DMS153 (cell line): ENCODE measurements at regions not wholly inside any gene's neighbourhood (a gene's known extent, or its start where the extent isn't known, plus 50 kb on each side); places are given as distances from the start of the nearest gene placed in this dataset.

Experiments used
- DNase-seq: peaks from one replicate; lab custom pipeline; 2025; lab: John Stamatoyannopoulos, UW

DNA sequence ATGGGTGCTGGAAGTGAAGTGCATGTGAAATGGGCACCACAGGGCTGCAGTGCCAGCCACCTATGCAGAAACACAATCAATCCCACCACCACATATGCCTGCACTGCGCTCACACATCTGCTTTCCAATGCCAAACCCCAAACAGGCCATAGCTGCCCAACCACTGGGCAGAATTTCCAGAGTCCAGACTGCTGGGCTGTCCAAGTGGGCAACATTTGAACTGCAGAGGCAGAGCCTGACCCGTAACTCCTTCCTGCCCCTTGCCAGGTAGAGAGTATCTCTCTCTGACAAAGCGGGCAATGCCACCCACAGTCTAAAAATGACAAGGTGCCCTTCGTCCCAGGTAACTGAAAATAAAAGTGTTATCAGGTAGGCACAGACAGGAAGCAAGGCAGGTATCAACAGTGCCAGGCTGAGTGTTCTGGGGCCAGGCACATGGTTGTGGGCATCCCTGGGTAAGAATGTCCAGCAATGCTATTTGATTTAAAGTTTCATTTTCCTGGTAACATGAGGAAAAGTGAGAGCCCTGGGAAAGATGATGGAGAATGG is 79.5 kb downstream of the FOXA2 start:
- DNase-seq = no peak

- DNase-seq = no peak
These were observed 80.8 kb downstream of the FOXA2 start for GRCh38 chr20:22503577-22503976.

DNA sequence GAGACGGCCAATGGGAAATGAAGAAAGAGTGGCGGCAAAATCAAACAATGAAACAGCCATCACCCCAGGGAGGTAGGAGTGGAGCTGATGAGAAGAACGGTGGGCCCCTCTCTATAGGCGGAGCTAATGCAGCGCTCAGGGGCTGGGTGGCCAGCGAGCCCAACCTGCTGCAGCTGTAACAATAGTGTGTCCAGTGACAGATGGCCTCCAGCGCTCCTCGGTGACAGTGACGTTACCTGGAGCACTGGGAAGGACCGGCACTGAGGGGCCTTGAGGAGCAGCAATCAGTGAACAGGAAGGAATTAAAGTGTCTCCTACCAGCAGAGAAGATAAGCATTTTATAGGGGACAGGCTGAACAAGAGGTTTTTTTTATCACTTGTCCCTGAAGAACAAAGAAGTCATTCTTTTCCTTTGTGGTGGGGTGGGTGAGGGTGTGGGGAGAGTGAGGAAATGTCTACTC is 81.6 kb downstream of the FOXA2 start:
- no peak for DNase-seq

DNA sequence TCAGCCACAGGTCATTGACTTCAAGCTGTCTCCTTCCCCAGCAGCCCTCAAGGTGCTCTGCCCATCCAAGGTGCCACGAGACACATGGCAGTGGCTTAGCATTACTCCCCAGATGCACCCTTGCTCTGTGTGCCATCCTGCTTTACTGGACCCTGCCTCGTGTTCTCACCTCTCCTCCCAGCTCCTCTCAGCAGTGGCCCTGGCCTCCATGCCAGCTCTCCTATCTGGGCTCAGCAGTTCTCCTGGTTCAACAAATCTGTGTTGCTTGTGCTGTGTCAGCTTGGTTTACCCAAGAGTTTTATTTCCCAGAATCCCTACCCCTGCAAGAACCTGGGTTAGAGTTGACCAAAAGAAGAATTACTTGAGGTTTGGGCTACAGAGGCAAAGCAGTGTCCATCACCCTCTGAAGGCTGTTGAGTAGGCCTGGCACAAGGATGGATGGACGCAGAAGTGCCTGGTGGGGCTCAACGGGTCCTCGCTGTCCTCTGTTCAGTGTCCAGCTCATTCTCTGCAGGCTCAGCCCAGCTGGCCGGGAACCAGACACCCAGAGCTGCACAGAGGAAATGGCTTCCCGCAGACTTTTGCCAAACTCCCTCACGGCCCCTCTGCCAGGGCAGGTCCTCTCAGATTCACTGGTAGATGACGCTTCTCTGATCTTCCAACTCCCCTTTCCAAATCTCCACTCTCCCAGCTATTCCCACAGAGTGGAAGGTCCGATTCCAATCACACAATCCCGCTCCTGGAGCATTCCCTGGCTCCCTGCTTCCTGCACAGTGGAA is 82.6 kb downstream of the FOXA2 start:
- DNase-seq = no peak

DNA sequence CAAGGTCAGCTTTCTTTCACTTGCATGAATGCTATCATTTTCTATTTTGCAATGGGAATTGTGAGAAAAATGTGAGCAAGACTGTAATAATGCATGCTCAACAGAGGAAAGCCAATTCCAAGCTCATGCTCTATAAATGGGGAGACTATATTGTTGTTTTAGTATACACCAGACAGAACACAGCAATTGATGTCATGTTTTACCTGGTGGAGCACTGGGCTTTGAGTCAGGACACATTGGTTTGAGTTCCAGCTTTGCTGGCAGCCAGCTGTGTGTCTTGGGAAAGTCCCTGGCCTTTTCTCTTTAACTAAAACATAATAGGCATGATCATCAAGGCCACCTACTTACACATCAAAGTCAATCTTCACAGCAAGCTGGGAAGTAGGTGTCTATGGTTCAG is 83.3 kb downstream of the FOXA2 start:
- DNase-seq = no peak

DNA sequence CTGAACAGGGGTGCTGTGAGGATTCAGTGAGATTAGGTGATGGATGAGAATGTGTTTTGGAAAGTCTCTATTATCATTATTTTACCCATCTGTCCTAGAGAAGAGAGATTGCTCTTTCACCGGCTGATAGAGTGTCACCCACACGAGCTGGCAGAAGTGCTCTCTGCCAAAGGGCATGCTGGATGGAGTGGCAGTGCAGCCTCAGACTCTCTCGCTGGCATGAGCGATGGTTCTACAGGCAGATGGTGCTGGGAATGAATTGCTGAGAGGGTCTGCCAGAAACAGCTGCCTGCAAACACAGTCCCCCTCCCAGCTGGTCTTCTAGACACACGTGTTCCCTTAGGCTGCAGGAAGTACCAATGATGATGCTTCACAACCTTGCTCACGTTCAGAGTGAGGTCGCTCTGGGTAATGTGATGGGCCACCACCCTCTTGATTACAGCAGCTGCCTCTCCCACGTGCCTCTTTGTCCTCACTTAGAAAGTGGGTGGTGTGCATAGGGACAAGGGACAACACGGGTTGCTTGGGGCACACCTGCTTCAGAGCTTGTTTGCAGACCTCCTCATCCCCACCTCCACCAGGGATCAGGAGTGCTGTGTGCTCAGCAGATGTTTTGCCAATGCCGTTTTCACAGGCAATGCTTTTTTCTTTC is 84.7 kb downstream of the FOXA2 start:
- peak; percentile 97 for DNase-seq

GRCh38 chr20:22496817-22497216 is 87.6 kb downstream of the FOXA2 start:
- DNase-seq = no peak

DNA sequence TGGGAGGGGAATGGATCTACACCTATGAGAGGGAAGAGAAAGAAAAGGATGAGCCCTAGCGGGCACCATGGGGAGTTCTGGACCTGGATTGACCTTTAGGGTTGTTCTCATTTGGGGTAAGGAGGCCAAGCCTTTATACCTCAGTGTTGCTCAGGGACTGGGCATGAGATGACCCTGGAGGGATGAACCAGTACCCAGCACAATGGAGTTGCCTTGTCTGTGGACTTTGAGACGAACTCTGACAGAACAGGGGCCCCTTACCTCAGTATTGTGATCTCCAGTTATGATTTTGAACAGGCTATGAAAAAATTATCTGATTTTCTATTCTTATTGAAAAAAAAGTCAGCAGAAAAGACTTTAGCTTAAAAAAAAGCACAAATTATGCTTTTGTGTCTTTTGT is 88.6 kb downstream of the FOXA2 start:
- DNase-seq = no peak

GRCh38 chr20:22495172-22495571 is 89.2 kb downstream of the FOXA2 start:
- DNase-seq = no peak

GRCh38 chr20:22492497-22492896 is 91.9 kb downstream of the FOXA2 start:
- DNase-seq = no peak

DNA sequence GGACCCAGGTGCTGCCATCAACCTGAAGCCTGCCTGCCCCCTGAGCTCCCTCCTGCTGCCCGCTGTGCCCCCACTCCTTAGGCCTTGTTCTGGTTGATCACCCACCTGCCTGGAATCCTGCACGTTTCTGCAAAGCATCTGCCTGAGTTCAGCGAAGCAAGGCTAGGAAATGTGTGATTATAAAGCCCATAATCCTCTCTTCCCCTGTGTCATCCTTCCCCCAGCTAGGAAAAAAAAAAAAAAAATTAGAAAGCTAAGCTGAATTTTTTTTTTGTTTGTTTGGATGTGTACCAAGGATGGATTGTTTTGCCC is 93.2 kb downstream of the FOXA2 start:
- DNase-seq = no peak

DNA sequence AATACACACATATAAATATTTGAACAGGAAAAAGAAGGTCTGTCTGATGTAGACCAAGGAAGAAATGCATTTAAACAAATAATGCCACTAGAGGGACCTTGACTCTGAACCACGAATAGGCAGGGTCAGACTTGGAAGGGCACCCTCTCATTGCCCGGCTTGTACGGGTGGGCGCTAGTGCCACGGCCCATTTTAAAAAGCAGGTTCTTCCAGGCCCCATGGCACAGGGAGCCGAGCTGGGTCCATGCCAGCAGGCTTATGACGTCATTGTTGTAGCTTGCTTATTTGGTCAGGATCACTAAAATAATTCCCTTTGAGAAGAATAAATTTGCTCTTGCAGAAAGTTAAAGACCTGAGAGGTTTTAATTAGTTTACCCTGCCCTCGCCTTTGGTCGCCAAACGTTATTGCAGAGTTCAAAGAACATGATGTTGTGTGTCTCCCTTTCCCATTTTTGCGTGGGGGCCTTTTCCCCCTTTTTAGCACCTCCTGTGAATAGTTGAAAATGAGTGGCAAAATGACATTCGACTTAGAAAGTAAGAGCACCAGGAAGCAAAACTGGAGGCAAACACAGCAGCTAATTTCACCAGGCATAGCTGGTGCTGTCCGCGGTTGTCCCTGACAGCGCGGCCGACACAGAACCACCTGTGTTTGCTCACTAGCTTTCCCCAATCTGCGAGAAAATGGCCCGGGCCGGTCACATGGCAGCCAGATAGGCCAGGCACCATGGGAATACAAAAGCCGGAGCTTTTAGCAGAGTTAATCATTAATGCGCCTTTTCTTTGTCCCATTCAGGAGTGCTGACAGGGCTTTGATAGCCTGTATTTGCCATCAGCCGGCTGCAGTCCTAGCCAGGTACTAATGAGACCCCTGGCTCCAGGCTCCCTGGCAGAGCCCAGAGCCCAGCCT is 93.8 kb downstream of the FOXA2 start:
- peak; percentile 96 for DNase-seq

GRCh38 chr20:22489626-22490286 is 94.6 kb downstream of the FOXA2 start:
- no peak for DNase-seq

GRCh38 chr20:22480336-22480735 is 104.0 kb downstream of the FOXA2 start:
- no peak for DNase-seq

GRCh38 chr20:22475662-22476061 is 108.7 kb downstream of the FOXA2 start:
- DNase-seq = no peak

- no peak for DNase-seq
These were observed 110.1 kb downstream of the FOXA2 start for GRCh38 chr20:22474224-22474623.

DNA sequence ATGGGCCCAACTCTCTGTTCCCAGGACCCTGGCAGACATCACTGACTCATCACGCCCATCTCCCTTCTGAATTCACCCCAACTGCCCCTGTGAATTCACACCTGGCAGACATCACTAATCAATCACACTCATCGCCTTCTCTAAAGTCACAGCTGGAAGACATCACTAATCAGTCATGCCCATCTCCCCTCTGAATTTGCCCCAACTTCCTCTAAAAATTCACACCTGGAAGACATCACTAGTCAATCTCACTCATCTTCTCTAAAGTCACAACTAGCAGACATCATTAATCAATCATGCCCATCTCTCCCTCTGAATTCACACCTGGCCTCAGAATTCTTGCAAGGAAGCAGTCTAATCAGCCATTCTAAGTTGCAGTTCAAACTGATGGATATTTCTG is 111.1 kb downstream of the FOXA2 start:
- no peak for DNase-seq

DNA sequence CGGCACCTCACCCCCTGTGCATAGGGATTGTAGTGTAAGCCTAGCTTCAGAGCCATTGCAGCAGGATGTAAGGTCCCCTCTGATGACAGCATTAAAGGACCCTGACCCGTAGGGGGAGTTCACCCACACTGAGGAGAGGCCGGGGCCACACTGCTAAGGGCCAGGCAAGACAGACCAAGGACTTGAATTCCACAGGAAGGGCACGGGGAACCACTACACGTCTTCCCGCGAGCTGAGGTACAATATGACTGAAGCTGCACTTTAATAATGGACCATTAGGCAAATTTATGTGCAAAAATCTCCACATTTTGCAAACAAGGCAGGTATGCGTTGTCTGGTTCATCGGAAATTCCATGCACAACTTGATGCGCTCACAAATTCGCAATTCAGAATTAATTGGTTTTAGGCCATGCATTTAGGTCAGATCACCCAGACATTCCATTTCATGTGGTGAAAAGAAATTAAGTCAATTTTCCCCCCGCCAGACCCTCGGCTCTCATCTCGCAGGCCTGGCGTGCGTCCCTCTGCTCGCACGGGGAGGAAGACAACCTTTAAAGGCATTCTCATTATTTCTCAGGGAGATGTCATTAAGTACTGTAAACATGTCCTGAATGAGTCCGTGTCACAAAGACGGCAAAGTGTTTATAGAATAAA is 111.8 kb downstream of the FOXA2 start:
- DNase-seq = no peak

DNA sequence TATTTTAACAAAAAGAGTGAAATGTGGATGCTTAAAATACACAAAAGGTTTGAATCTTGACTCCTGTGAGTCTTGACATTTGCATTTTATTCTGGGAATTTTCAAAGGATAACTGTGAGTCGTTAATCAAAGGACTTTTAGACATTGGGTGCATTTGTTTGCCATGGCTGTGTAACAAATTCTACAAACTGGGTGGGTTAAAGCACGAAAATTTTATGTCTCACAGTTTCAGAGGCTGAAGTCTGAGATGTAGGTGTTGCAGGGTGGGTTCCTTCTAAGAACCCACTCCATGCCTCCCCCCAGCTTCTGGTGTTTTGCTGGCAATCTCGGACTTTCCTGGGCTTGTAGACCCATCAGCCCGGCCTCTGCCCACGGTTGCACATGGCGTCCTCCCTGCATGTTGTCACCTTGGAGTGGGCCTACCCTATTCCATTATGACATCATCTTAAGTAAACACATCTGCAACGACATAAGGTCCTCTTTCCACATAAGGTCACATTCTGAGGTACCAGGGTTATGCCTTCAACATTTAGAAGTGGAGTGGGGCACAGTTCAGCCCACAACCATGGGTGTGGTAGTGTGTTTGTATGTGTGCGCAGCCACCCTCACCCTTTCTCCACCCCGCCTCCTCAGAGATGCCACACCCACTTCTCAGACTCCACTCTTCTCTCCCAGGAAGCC is 113.1 kb downstream of the FOXA2 start:
- DNase-seq = peak; percentile 88

DNA sequence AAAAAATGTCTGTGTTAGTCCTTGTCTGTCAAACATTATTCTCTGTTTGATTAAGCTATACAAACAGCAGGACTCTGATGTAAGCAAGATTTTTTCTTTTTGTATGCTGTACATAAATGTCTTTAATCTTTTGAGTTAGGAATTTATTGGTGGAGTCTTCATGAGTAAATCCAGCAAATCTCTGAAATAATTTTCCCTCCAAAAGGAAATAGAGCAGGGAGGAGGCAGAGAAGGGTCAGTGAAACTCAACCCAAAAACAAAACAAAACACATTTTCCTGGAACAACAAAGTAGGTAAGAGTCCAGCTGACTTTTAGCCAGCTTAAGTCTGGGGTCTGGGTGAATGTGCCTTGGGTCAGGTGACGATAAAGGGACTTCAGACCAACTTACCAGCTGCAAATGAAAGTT is 113.7 kb downstream of the FOXA2 start:
- no peak for DNase-seq
